PC-9 (cell line): ENCODE measurements at regions not wholly inside any gene's neighbourhood (a gene's known extent, or its start where the extent isn't known, plus 50 kb on each side); places are given as distances from the start of the nearest gene placed in this dataset.

Experiments
- BruUV-seq: library from RNA; stranded (reverse); fragments of 400-500 nt; replicated peaks from 2 replicates; lab custom pipeline; 2021; lab: Mats Ljungman, UMichigan
- CTCF ChIA-PET: fragments of 300-600 bp; sonication (Branson Sonifier 250); formaldehyde crosslinking; loops from one replicate; lab custom pipeline; 2022; ENCODE audit warnings: antibody characterized with exemption; lab: Charles Lee
- POLR2A ChIA-PET: fragments of 300-600 bp; sonication (Branson Sonifier 250); formaldehyde crosslinking; loops from one replicate; lab custom pipeline; 2022; ENCODE audit warnings: antibody characterized with exemption; ENCODE audit not compliant: unreplicated experiment; lab: Charles Lee
- DNase-seq, 2 experiments: peaks; one replicate each; pipeline versions ENCODE4 v3.0.0 to v3.0.0-alpha.2; 2015 to 2022; ENCODE audit warnings: mixed read lengths in 1 of 2
- H2AFZ ChIP-seq: fragments of 200-600 bp; sonication (generic); 2 replicates; pipeline ENCODE4 v1.8.1; 2017; ENCODE audit warnings: antibody characterized with exemption
- H3F3A ChIP-seq: fragments of 200-600 bp; sonication (generic); 2 replicates; pipeline ENCODE4 v1.8.1; 2017; ENCODE audit warnings: antibody characterized with exemption, mild to moderate bottlenecking, low read depth; ENCODE audit not compliant: insufficient read depth
- H3K27ac ChIP-seq: fragments of 200-600 bp; sonication (generic); 2 replicates; pipeline ENCODE4 v1.6.1; 2016; ENCODE audit warnings: mixed run types
- H3K27me3 ChIP-seq: fragments of 200-600 bp; sonication (generic); 2 replicates; pipeline ENCODE4 v1.6.1; 2016; ENCODE audit warnings: low read depth, mixed run types; ENCODE audit not compliant: insufficient read depth
- H3K36me3 ChIP-seq: fragments of 200-600 bp; sonication (generic); 2 replicates; pipeline ENCODE4 v1.6.1; 2016; ENCODE audit warnings: low read depth, mixed run types
- H3K4me1 ChIP-seq: fragments of 200-600 bp; sonication (generic); replicated peaks from 2 replicates; pipeline ENCODE4 v1.6.1; 2016; ENCODE audit warnings: mixed run types; ENCODE audit not compliant: insufficient read depth
- H3K4me2 ChIP-seq: fragments of 200-600 bp; sonication (generic); 2 replicates; pipeline ENCODE4 v1.6.1; 2017; ENCODE audit warnings: mixed run types
- H3K4me3 ChIP-seq: fragments of 200-600 bp; sonication (generic); 2 replicates; pipeline ENCODE4 v1.6.1; 2016; ENCODE audit warnings: mixed run types
- H3K79me2 ChIP-seq: fragments of 200-600 bp; sonication (generic); 2 replicates; pipeline ENCODE4 v1.6.1; 2017; ENCODE audit warnings: low read depth, mixed run types
- H3K9me2 ChIP-seq: fragments of 200-600 bp; sonication (generic); 2 replicates; pipeline ENCODE4 v1.8.1; 2017; ENCODE audit warnings: mild to moderate bottlenecking; ENCODE audit not compliant: insufficient read depth
- H3K9me3 ChIP-seq: fragments of 200-600 bp; sonication (generic); 2 replicates; pipeline ENCODE4 v1.8.1; 2016; ENCODE audit warnings: low read depth; ENCODE audit not compliant: insufficient read depth
- H4K20me1 ChIP-seq: fragments of 200-600 bp; sonication (generic); 2 replicates; pipeline ENCODE4 v1.8.1; 2017; ENCODE audit not compliant: insufficient read depth
- EZH2 ChIP-seq: fragments of 200-600 bp; sonication (generic); IDR thresholded peaks from 2 replicates; pipeline ENCODE4 v1.8.0; 2017; ENCODE audit warnings: antibody characterized with exemption, low read depth
- intact Hi-C: fragments of 100-400 bp; cut with micrococcal nuclease; formaldehyde crosslinking; loops from one replicate; pipeline ENCODE4 v1.10.0; 2022; ENCODE audit not compliant: unreplicated experiment
- TF ChIP-seq, protein P1 (sequence below): fragments of 200-600 bp; sonication (generic); conservative IDR thresholded peaks from 2 replicates; pipeline ENCODE4 v1.6.1; 2017; ENCODE audit warnings: mixed run types, antibody characterized with exemption, mild to moderate bottlenecking, moderate library complexity

DNA sequence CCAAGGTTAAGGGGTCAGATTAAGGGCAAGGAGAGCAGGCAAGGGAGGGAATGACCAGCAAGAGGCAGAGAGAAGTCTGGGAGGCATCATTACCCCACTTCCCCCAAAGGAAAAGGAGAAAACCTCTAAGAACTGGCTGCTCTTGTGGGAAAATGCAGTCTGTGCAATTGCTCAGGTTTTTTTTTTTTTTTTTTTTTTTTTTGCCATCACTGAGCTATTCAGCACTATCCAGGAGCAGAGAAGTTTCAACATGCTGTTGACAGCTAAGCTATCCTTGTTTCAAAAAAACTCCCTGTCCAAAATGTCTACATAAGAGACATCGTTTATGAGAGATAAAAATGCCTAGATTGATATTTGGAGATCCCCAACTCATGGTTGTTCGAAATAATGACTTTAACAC lies 345.4 kb downstream of the TDRD15 start:
- CTCF ChIA-PET, result no interaction called here
- POLR2A ChIA-PET, result no interaction called here
- no TSS peak for BruUV-seq
- Histone ChIP-seq H3K4me1 (no peaks in the 10 kb centered on the region), H2AFZ (no peak overlapping the region), H4K20me1 (no peaks in the 10 kb centered on the region), H3K27me3 (no peaks in the 10 kb centered on the region), H3K36me3 (no peaks in the 10 kb centered on the region), H3K4me3 (no peak overlapping the region), H3F3A (no peaks in the 10 kb centered on the region), H3K9me3 (no peaks in the 10 kb centered on the region), H3K9me2 (no peaks in the 10 kb centered on the region), H3K27ac (no peak overlapping the region), H3K79me2 (no peaks in the 10 kb centered on the region), H3K4me2 (no peak overlapping the region)
- intact Hi-C loops, result no loop called here
- no peak for DNase-seq
- TF ChIP-seq, protein P1, sequence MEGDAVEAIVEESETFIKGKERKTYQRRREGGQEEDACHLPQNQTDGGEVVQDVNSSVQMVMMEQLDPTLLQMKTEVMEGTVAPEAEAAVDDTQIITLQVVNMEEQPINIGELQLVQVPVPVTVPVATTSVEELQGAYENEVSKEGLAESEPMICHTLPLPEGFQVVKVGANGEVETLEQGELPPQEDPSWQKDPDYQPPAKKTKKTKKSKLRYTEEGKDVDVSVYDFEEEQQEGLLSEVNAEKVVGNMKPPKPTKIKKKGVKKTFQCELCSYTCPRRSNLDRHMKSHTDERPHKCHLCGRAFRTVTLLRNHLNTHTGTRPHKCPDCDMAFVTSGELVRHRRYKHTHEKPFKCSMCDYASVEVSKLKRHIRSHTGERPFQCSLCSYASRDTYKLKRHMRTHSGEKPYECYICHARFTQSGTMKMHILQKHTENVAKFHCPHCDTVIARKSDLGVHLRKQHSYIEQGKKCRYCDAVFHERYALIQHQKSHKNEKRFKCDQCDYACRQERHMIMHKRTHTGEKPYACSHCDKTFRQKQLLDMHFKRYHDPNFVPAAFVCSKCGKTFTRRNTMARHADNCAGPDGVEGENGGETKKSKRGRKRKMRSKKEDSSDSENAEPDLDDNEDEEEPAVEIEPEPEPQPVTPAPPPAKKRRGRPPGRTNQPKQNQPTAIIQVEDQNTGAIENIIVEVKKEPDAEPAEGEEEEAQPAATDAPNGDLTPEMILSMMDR, result no peak
- TF ChIP-seq EZH2, result no peak

DNA sequence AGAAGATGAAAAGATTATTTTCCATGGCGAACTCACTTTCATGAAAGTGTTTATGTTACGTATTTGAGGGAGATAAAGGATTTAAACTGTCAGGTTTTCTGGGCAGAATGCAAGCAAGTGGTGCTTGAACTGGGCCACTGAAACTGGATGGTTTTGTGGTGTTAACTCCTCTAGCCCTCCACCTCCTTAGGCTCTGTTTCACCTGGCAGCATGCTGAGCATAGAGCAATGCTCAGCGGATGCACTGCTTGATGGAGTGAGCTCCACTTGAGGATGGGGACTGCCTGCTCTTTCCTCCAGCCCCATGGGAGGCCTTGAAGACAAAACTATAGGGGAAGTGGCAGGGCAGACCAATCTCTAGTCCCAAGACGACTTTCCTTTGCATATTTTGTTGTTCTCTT lies 345.8 kb downstream of the TDRD15 start:
- Histone ChIP-seq H3K4me2 (no peak overlapping the region), H3F3A (no peaks in the 10 kb centered on the region), H3K4me1 (no peaks in the 10 kb centered on the region), H3K9me2 (no peaks in the 10 kb centered on the region), H2AFZ (no peak overlapping the region), H3K4me3 (no peak overlapping the region), H3K36me3 (no peaks in the 10 kb centered on the region), H3K79me2 (no peaks in the 10 kb centered on the region), H3K27me3 (no peaks in the 10 kb centered on the region), H3K9me3 (no peaks in the 10 kb centered on the region), H3K27ac (no peak overlapping the region), H4K20me1 (no peaks in the 10 kb centered on the region)
- POLR2A ChIA-PET, result no interaction called here
- DNase-seq, result no peak
- CTCF ChIA-PET, result no interaction called here
- no TSS peak for BruUV-seq
- TF ChIP-seq, protein P1, result no peak
- TF ChIP-seq EZH2, result no peak
- intact Hi-C loops, result no loop called here

DNA sequence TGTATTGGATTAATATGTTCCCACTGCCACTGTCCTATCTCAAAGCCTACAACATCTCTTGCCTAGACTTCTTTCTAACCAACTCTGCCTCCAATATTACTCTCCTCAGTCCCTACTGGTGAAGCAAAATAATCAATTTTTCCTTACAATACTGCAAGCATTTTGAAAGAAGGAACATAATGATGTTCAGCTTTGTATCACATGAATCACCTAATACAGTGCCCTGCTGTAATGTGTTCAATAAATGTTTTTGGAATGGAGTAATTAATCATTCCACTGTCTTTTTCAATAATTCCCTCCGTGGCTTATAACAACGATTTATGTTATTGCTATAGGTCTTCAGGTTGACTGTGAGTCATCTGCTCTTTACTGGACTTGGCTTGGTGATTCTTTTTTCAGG lies 356.4 kb downstream of the TDRD15 start:
- DNase-seq, result no peak
- ChIA-PET CTCF (no interaction called here), POLR2A (no interaction called here)
- Histone ChIP-seq H3K36me3 (no peaks in the 10 kb centered on the region), H2AFZ (no peak overlapping the region), H3K27me3 (no peaks in the 10 kb centered on the region), H3K79me2 (no peaks in the 10 kb centered on the region), H3K4me2 (no peak overlapping the region), H3K9me2 (no peaks in the 10 kb centered on the region; the same call in 1 of the 2 replicates), H3F3A (no peaks in the 10 kb centered on the region), H4K20me1 (no peaks in the 10 kb centered on the region), H3K27ac (no peak overlapping the region), H3K4me1 (no peaks in the 10 kb centered on the region), H3K4me3 (no peak overlapping the region), H3K9me3 (no peaks in the 10 kb centered on the region)
- no peak for TF ChIP-seq EZH2
- TF ChIP-seq, protein P1, result no peak
- intact Hi-C loops, result no loop called here
- BruUV-seq, result no TSS peak
